ENCODE measurements at regions not wholly inside any gene's neighbourhood (a gene's known extent, or its start where the extent isn't known, plus 50 kb on each side); places are given as distances from the start of the nearest gene placed in this dataset.
"Not testable (repeated sequence)": the region's sequence is repeated elsewhere in the genome, so short reads cannot be mapped to it uniquely, and the experiment has no call there.

DNA sequence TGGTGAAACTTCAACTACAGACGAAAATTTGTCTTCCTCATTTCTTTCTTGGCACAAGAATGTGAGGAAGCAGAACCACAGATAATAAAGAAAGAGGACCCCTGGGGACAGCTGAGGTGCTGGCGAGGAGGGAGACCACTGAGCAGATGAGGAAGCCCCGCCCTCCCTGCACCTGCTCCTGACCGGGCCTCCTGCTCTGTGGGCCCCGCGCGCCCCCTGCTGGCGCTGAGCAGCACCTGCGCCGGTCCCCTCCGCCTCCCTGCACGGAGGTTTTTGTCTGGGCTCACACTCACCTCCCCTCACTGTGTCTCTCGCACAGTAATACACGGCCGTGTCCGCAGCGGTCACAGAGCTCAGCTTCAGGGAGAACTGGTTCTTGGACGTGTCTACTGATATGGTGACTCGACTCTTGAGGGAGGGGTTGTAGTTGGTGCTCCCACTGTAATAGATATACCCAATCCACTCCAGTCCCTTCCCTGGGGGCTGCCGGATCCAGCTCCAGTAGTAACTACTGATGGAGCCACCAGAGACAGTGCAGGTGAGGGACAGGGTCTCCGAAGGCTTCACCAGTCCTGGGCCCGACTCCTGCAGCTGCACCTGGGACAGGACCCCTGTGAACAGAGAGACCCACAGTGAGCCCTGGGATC, 1100.7 kb downstream of the TMEM121 start:
- Mint-ChIP-seq H3K27me3 (peaks cover 24% of the 10 kb centered on the region), H3K4me1 (ENCODE audit: low read depth) (peaks cover 14% of the 10 kb centered on the region)
- TF ChIP-seq, protein P1, sequence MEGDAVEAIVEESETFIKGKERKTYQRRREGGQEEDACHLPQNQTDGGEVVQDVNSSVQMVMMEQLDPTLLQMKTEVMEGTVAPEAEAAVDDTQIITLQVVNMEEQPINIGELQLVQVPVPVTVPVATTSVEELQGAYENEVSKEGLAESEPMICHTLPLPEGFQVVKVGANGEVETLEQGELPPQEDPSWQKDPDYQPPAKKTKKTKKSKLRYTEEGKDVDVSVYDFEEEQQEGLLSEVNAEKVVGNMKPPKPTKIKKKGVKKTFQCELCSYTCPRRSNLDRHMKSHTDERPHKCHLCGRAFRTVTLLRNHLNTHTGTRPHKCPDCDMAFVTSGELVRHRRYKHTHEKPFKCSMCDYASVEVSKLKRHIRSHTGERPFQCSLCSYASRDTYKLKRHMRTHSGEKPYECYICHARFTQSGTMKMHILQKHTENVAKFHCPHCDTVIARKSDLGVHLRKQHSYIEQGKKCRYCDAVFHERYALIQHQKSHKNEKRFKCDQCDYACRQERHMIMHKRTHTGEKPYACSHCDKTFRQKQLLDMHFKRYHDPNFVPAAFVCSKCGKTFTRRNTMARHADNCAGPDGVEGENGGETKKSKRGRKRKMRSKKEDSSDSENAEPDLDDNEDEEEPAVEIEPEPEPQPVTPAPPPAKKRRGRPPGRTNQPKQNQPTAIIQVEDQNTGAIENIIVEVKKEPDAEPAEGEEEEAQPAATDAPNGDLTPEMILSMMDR (IDR thresholded peaks at IDR 0.05): peak; percentile 80
- DNase-seq (peak; percentile 46 to 86 (median 66)), ATAC-seq (ENCODE audit: poor library complexity) (peak; percentile 97)
- H3K27ac ChIP-seq (ENCODE audit: low read depth in 1 of 2, low read length in 2 of 2); intact Hi-C loops (cut with DNase I, micrococcal nuclease); H3K4me3 Mint-ChIP-seq; H3K36me3 Mint-ChIP-seq (ENCODE audit: low read depth); H3K27ac Mint-ChIP-seq; H3K27me3 ChIP-seq (ENCODE audit: control insufficient read depth in 1 of 2, insufficient read depth in 2 of 2, low read length in 2 of 2); H3K9me3 Mint-ChIP-seq; H3K9me3 ChIP-seq (ENCODE audit: control insufficient read depth in 1 of 2, insufficient read depth in 1 of 2, low read length in 2 of 2); H3K4me3 ChIP-seq (ENCODE audit: low read length); POLR2A ChIA-PET; H3K36me3 ChIP-seq (ENCODE audit: insufficient read depth, low read length): not testable (repeated sequence)
- peaks cover 14% of the 10 kb centered on the region for H3K4me1 ChIP-seq (ENCODE audit: insufficient read depth, low read length)
- CTCF ChIA-PET: interaction anchor here (0.7 to 1.7 kb wide), 3 partner anchors 9 to 21 kb away, joined by 3 to 8 read pairs (median 4); no protein-coding TSS in a partner anchor

DNA sequence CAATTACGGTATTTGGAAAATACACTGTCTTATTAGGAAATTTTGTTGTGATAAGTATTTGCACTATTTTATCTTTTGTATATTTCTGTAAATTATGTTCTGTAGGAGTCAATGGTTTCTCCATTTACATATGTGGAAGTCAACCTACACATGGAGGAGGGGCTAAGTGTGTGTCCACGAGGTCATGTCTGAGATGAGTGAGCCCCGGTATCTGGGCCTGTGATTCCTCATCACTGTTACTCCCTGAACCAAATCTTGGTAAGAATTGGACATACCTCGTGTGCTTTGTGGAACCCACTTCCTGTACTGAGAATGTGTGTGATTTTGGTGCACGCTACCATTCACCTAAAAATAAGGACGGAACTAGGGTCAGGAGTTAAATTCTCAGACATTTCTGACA, 1105.5 kb downstream of the TMEM121 start:
- no peaks in the 10 kb centered on the region for H3K9me3 ChIP-seq (ENCODE audit: control insufficient read depth in 1 of 2, insufficient read depth in 1 of 2, low read length in 2 of 2)
- TF ChIP-seq, protein P1 (IDR thresholded peaks at IDR 0.05): no peak
- CTCF ChIA-PET: interaction anchor here (1.3 kb wide), 1 partner anchor 14 kb away, joined by 3 read pairs; no protein-coding TSS in a partner anchor
- Mint-ChIP-seq H3K4me3 (no peak overlapping the region), H3K4me1 (ENCODE audit: low read depth) (peaks cover 7% of the 10 kb centered on the region), H3K36me3 (ENCODE audit: low read depth) (no peaks in the 10 kb centered on the region), H3K9me3 (no peaks in the 10 kb centered on the region), H3K27ac (no peak overlapping the region), H3K27me3 (peaks cover 10% of the 10 kb centered on the region)
- DNase-seq: no peak
- POLR2A ChIA-PET: no interaction called here
- ATAC-seq (ENCODE audit: poor library complexity): no peak
- intact Hi-C loops (cut with DNase I, micrococcal nuclease): loop anchor here in 1 of 2 experiments (1.0 kb wide), 1 partner anchor 10 kb away; no protein-coding TSS in a partner anchor
- H3K4me1 ChIP-seq (ENCODE audit: insufficient read depth, low read length): peaks cover 5% of the 10 kb centered on the region
- no peak overlapping the region for H3K27ac ChIP-seq (ENCODE audit: low read depth in 1 of 2, low read length in 2 of 2)
- H3K27me3 ChIP-seq (ENCODE audit: control insufficient read depth in 1 of 2, insufficient read depth in 2 of 2, low read length in 2 of 2): peaks cover 6 to 7% of the 10 kb centered on the region in 2 experiments
- no peak overlapping the region for H3K4me3 ChIP-seq (ENCODE audit: low read length)
- H3K36me3 ChIP-seq (ENCODE audit: insufficient read depth, low read length): no peaks in the 10 kb centered on the region

DNA sequence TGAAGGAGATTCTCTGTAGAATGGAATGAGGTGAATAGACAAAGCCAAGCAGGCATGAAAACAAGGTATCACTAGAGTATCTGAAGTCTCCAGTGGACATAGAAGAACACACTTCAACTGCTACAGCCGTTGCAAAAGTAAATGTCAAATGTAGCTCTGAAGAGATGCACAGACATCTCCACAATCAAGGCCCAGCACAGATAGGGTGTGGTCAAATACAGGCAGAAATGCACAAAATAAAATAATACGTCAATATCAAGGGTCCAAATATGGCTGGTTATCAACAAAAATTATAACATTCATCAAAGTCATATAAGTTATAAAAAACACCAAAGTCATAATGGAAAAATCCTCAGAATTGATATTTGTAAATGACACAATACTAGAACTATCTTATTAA, 1107.3 kb downstream of the TMEM121 start:
- Mint-ChIP-seq H3K27me3 (peaks cover 10% of the 10 kb centered on the region), H3K4me1 (ENCODE audit: low read depth) (peaks cover 3% of the 10 kb centered on the region), H3K9me3 (no peaks in the 10 kb centered on the region), H3K27ac (no peak overlapping the region), H3K36me3 (ENCODE audit: low read depth) (no peaks in the 10 kb centered on the region), H3K4me3 (no peak overlapping the region)
- Histone ChIP-seq H3K36me3 (ENCODE audit: insufficient read depth, low read length) (no peaks in the 10 kb centered on the region), H3K4me1 (ENCODE audit: insufficient read depth, low read length) (no peaks in the 10 kb centered on the region), H3K9me3 (ENCODE audit: control insufficient read depth in 1 of 2, insufficient read depth in 1 of 2, low read length in 2 of 2) (no peaks in the 10 kb centered on the region), H3K27ac (ENCODE audit: low read depth in 1 of 2, low read length in 2 of 2) (no peak overlapping the region), H3K27me3 (ENCODE audit: control insufficient read depth in 1 of 2, insufficient read depth in 2 of 2, low read length in 2 of 2) (peaks cover 6 to 7% of the 10 kb centered on the region in 2 experiments), H3K4me3 (ENCODE audit: low read length) (no peak overlapping the region)
- DNase-seq: no peak
- ATAC-seq (ENCODE audit: poor library complexity): no peak
- intact Hi-C loops (cut with DNase I, micrococcal nuclease): no loop called here
- TF ChIP-seq, protein P1 (IDR thresholded peaks at IDR 0.05): no peak
- CTCF ChIA-PET: no interaction called here
- POLR2A ChIA-PET: no interaction called here

Data from CD4-positive, alpha-beta T cell (primary cell).